GM18909 (cell line): ENCODE measurements at regions not wholly inside any gene's neighbourhood (a gene's known extent, or its start where the extent isn't known, plus 50 kb on each side); places are given as distances from the start of the nearest gene placed in this dataset.

Source experiments
- ATAC-seq: cut with Tn5 transposase; IDR thresholded peaks from one replicate; pipeline ENCODE4 v1.9.1; 2021; ENCODE audit warnings: mild to moderate bottlenecking; ENCODE audit not compliant: unreplicated experiment, poor library complexity

- ATAC-seq: no peak
These were observed 1641.3 kb upstream of the SLC39A10 start for GRCh38 chr2:194015751-194016150.

GRCh38 chr2:194014639-194015038 lies 1642.4 kb upstream of the SLC39A10 start:
- ATAC-seq: no peak

DNA sequence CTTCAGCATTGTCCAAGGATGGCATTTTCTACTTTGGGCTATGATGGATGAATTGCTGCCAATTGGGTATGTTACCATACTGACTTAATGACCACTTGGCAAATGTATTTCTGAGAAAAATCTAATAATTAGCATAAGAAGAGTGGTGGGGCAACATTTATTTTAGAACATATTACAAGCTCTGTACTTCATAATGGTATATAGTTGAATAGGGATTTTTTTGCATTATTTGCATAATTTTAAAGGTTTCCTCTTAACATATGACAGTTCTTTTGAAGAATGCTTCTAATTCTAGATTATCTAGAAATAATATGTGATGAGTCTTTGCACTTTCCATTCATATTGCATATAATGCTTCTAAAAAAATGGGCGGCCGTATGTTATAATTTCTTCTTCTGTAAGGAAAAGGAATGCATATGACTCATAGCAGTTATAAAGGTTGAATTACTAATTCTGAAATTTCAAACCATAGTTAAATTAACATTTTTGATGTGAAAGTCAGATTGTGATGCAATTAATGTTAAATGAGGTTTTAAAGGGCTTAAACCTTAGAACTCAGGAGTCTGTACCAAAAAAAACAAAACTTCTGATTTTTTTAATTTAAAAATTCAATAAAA lies 1652.3 kb upstream of the SLC39A10 start:
- ATAC-seq: no peak

- no peak for ATAC-seq
These were observed 1653.1 kb upstream of the SLC39A10 start for GRCh38 chr2:194003911-194004310.

DNA sequence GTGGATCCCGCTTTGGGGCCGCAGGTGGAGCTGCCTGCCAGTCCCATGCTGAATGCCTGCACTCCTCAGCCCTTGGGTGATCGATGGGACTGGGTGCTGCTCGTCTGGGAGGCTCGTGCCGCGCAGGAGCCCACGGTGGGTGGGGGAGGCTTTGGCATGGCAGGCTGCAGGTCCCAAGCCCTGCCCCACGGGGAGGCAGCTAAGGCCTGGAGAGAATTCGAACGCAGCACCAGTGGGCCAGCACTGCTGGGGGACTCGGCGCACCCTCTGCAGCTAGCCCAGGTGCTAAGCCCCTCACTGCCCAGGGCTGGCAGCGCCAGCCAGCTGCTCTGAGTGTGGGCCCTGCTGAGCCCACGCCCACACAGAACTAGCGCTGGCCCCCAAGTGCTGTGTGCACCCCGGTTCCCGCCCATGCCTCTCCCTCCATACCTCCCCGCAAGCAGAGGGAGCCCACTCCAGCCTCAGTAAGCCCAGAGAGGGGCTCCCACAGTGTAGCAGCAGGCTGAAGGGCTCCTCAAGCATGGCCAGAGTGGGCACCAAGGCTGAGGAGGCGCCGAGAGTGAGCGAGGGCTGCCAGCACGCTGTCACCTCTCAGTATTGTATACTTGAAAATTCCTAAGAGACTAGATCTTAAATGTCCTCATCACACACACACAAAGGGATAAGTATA lies 1654.2 kb upstream of the SLC39A10 start:
- ATAC-seq: no peak

GRCh38 chr2:193990868-193991267 lies 1666.2 kb upstream of the SLC39A10 start:
- ATAC-seq: no peak

DNA sequence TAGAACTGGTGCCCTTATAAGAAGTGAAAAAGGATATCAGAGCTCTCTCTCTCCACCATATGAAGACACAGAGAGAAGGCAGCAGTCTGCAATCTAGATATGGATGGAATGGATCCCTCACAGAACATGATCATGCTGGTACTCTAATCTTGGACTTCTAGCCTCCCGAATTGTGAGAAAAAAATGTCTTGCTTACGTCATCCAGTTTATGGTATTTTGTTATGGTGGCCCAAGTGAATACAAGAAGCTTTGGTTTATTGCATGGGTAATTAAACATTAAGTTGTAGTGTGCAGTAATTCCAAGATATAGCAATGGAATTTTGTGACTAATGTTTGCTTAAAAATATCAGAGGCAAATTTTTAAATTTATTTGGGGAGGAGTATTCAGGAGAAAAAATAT lies 1667.4 kb upstream of the SLC39A10 start:
- no peak for ATAC-seq

DNA sequence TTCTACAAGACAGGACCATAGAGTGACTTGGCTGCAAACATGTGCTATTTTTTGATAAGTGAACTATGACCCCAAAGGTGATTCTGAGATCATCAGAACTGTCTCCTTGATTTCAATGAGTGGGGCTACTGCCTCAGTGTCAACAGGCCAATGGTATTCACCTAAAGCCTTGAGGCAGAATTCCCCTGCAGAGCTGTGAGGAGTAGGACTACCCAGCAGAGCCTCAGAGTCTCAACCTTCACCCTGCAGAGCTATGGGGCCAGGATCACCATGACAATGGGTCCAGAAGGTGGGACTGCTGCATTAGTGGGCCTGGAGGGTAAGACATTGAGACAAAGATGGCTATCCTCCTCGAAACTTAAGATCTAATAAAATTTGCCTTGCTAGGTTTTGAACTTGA lies 1668.2 kb upstream of the SLC39A10 start:
- ATAC-seq: no peak

DNA sequence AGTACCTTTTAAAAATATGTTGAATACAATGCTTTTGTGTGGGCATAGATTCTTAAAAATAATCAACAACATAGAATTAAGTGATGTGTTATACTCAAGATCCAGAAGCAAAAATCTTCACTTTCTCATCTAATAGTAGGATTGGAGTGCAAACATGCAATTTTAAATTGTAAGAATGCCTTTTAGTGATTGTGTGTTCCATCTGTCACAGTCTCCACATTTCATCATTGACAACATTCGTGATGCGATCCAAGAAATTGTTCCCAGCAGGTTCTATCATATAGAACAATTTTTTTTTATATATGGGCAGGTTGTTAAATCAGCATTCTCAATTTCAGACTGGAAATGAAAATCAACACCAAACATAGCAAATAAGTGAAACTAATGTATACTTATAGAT lies 1671.8 kb upstream of the SLC39A10 start:
- ATAC-seq: no peak

DNA sequence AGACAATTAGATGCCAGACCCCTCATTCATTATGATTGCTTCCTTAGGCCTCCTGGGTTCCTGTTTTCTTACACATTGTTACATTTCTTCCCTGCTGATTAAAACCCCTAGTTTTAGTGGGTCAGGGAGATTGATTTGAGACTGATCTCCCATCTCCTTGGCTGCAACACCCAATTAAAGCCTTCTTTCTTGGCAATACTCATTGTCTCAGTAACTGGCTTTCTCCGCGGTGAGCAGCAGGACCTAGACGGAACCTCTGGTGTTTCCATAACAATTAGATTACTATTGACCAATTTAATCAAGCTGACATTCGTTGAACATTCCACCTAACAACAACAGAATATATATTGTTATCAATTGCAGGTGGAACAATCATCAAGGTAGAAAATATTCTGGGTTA lies 1676.4 kb upstream of the SLC39A10 start:
- ATAC-seq: no peak

DNA sequence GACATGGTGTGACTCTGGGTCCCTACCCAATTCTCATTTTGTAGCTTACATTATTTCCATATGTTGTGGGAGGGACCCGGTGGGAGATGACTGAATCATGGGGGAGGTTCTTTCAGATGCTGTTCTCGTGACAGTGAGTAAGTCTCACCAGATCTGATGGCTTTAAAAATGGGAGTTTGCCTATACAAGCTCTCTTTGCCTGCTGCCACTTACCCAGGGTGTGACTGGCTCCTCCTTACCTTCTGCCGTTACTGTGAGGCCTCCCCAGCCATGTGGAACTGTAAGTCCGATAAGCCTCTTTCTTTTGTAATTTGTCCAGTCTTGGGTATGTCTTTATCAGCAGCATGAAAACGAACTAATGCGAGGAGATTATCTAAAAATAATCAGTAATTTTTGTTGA lies 1683.2 kb upstream of the SLC39A10 start:
- ATAC-seq: no peak

- ATAC-seq: no peak
These were observed 1690.4 kb upstream of the SLC39A10 start for GRCh38 chr2:193966590-193966989.

GRCh38 chr2:193965263-193965662 lies 1691.8 kb upstream of the SLC39A10 start:
- ATAC-seq: no peak

DNA sequence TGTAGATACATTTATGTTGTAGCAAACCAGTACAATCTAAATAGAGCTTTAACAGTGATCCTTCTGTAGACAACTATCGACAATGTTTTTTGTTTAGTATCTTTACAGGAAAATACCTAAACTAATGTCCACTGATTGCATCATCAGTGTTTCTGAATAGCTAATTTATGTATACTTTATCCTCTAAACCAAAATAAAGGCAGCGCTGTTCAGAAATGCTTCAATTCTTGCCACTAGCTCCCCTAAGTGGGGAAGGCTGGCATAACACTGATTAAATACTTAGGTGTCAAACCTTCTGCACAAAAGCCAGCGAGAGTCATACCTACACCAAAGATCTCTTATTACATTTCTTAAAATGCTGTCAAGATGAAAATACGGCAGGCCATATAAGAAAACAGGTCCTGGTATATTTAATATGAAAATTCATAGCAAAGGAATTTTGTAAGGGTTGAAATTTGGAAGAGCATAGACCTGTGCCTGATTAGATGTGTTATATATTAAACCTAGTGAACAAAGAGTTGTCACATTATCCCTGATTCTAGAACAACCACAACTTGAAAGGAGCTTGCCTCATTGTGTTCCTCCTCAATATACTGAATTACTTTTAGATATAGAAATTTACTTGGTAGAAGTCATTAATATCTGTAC lies 1693.4 kb upstream of the SLC39A10 start:
- peak; percentile 62 for ATAC-seq

DNA sequence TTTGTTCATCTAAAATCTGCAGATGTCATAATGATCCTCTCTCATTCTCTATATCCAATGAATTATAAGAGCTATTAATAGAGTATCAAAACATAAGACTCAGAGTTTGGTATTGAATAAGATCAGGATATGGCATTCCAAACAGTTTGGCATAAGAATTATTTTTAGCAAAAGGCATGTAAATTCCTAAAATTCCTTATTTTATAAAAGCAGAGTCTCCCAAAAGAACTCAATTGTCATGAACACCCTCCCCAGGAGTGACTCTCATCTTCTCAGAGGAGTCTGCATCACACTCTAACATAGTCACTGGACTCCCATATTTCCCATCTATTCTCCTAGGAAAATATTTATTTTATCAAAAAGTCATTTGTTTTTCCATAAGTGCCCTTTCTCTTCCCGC lies 1710.2 kb upstream of the SLC39A10 start:
- ATAC-seq: no peak

DNA sequence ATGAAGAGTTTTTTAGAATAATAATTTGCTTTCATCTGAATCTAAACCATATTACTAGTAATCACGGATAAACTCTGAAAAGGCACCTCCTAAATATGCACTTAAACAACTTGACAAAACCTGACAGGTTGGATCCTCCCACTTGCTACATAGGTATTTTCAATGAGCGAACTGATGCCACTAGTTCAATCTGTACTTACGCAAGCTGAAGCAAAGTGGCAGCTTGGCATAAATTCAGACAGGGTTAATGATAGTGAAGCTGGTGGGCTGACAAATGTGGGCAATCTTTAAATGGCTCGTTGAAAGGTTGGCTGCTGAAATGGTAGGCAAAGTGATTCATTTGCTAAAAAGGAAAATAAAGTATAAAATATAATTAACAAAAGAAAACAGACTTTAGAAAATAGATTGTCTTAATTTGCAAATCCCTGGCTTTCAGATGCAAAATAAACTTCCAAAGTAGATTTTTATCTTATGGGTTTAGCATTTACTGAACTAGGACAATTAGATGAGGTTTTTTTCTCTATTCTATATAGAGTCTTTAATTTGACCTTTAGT lies 1713.5 kb upstream of the SLC39A10 start:
- no peak for ATAC-seq

DNA sequence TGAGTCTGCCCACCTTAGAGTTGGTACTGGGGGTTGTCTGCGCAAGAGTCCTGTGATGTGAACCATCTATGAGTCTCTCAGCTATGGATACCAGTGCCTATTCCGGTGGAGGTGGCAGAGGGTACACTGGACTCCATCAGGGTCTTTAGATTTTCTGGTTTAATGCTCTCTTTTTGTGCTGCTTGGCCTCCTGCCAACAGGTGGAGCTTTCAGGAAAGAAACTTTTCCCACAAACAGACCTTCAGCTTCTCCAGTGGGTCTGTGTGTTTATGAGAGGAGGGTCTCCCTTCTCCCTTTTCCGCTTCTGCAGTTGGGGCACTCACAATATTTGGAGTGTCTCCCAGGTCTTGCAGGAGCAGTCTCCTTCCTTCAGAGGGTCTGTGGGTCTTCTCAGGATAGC lies 1721.9 kb upstream of the SLC39A10 start:
- ATAC-seq: no peak

GRCh38 chr2:193929131-193929530 lies 1727.9 kb upstream of the SLC39A10 start:
- no peak for ATAC-seq

DNA sequence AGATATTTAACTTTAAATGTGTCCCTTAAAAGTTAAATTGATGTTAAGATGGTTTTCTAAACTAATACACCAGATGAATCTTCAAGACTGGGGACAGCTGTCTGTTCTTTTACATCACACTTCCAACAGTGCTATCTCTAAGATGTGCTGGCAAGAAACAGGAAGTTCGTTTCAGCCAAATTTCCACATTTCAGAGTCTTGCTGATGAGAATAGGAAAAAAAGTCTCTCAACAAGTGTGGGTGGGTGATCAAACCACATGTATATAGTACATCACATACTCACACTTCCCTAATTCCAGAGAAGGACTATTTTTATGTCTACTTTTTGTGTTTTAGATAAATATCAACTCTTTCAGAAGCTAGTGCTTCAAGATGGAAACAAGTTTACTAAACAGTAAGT lies 1712.8 kb upstream of the TMEFF2 start:
- ATAC-seq: no peak

GRCh38 chr2:193900292-193900691 lies 1705.6 kb upstream of the TMEFF2 start:
- ATAC-seq: no peak

GRCh38 chr2:193895226-193895625 lies 1700.5 kb upstream of the TMEFF2 start:
- no peak for ATAC-seq

DNA sequence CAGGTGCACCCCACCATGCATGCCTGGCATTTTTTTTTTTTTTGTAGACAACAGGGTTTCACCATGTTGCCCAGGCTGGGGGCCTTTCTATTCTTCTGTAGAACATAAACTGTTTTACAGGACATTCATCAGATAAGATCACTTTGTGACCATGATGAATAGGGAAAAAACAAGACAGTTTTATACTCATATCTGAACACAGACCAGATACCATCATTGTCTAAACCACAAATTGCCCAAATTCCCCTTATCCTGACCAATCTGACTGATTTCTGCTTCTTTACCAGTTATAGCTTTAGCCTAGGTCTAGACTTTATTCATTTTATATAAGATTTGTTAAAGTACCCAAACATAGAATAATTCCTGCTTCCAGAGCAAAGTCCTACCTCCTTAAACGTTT lies 1699.3 kb upstream of the TMEFF2 start:
- ATAC-seq: no peak
